ENCODE measurements at regions not wholly inside any gene's neighbourhood (a gene's known extent, or its start where the extent isn't known, plus 50 kb on each side); places are given as distances from the start of the nearest gene placed in this dataset.

DNA sequence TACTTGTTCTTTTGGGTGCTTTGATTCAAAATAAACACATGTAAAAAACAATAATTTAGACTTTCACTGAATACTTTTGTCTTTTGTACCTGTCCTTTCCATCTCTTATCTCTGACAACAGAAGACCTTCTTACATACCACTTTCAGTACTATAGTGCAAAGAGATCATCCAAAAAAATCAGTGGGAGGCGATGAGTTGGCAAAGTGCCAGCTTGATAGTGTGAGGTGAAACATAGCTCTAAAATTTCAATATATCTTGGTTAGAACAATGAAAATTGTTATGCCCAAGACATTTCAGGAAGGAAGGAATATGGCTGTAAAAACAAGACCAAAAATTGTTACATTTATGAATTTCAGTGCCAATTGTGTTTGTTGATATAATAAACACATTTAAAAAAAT lies 390.2 kb upstream of the COBL start:
- FAIRE-seq (no peak), DNase-seq (ENCODE audit: low spot score) (no peak)

DNA sequence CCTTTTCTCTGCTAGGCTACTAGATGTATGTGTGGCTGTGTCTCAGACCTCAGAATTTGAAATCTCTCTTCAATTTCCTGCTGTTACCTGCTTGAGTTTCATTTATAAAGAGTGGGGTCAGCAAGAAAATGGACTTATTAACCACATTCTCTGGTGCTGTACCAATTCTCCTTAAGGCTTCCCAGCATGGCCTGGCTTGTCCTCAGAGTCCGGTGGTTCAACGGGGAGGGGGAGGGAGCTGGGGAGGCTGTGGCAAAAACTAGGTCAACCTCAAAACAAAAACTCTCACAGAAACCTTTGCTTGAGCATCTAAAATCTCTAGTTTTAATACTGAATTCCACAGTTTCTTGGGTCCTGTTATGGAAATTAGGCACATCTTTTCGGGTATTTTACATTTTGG lies 389.1 kb upstream of the COBL start:
- DNase-seq (ENCODE audit: low spot score), result no peak
- FAIRE-seq, result no peak

DNA sequence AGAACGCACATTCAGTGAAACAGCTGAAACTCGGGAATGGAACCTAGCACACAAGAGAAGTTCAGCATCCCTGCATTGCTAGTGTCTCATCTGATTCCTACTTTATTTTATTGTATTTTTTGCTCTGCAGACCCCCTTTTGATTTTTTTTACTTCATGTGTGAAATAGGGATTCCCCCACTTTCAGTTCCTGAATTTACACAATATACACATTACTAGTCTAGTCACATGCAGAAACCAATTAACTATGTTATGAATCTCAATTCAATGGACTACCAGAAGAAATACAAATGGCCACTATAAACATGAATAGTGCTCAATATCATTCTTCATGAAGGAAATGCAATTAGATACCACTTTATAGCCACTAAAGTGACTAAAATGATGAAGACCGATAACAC lies 386.1 kb upstream of the COBL start:
- no peak for DNase-seq (ENCODE audit: low spot score)
- FAIRE-seq, result peak; percentile 20

DNA sequence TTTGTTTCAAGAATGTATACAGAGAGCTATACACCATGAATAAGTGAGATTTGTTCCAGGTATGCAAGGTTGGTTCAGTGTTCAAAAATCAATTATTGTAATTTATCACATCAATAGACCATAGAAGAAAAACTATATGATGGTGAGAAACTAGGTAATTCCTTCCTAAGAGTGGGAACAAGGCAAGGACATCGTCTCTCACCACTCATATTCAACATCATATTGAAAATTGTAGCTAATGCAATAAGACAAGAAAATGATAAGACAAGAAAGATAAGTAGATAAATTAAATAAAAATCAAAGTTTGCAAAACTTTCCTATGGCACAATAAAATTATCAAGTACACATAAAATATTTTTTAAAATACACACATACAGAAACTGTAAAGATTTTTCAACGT lies 385.3 kb upstream of the COBL start:
- DNase-seq (ENCODE audit: low spot score) (no peak), FAIRE-seq (no peak)

DNA sequence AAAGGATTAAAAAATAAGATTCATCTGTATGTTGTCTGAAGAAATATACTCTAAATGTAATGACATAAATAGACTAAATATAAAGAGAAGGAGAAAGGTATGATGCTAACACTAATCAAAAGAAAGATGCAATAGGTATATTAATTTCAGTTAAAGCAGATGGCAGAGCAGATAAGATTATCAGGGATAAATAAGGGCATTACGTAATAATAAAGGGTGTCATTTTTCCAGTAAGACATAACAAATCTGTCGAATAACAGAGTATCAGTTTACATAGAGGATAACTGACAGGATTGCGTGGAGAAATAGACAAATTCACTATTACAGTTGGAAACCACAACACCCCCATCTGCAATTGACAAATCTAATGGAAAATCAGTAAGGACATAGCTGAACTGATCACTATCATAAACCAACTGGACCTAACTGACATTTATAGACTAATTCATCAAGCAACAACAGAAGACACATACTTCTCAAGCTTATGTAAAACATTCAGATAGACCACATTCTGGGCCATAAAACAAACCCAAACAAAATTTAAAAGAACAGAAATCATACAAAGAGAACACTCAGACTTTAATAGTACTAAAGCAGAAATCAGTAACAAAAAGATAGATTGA lies 384.1 kb upstream of the COBL start:
- no peak for DNase-seq (ENCODE audit: low spot score)
- FAIRE-seq, result peak; percentile 86

DNA sequence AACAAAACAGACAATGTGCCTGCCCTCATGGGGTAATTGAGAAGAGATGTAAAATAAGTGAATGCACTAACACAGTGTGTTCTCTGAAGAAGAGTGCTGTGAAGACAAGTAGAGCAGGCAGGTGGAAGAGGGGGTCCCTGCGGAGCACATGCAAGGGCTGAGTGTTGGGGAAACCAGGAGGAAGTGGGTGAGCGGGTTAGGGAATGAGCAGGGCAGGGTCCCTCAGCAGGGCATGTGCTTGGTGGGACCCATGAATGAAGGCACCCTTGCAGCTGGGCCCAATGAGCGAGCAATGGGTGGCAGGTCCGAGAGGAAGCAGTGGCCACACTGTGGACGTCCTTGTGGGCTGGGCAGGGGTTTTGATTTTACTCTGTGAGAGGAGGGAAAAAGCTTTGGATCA lies 376.6 kb upstream of the COBL start:
- no peak for FAIRE-seq

DNA sequence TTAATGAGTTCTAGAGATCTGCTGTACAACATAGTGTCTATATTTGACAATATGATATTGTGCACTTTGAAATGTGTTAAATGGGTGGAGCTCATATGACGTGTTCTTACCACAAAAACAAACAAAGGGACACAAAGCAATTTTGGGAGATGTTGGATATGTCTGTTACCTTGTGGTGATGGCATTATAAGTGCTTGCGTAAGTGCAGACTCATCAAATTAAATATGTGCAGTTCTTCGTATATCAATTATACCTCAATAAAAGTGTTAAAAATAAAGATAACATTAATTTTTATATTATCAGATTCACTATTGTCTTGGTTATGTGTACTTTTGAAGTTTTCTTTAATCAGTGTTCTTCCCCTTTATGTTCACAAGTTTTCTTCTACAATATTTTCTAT lies 372.9 kb upstream of the COBL start:
- no peak for FAIRE-seq

More for the DNA sequence above, 376.6 kb upstream of the COBL start:
- no peak for DNase-seq (ENCODE audit: low spot score)

DNA sequence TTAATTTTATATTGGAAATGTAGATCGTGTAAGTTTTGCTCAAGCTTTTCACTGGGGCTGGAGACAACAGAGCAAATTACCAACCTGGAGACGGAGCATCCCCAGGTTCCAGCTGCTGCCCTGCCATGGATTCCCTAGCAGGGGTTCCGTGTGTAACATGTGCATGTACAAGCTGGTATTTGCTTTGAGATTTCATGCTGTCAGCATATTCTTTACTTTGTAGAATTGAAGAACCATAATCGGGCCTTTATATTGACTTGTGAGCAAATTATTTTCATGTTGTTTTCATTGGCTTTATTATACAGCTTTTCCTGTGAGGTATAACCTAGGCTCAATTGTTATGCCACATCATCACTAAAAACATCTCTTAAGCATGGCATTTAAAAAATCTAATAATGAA lies 369.2 kb upstream of the COBL start:
- DNase-seq (ENCODE audit: low spot score) (no peak), FAIRE-seq (no peak)

More for the DNA sequence above, 372.9 kb upstream of the COBL start:
- no peak for DNase-seq (ENCODE audit: low spot score)

DNA sequence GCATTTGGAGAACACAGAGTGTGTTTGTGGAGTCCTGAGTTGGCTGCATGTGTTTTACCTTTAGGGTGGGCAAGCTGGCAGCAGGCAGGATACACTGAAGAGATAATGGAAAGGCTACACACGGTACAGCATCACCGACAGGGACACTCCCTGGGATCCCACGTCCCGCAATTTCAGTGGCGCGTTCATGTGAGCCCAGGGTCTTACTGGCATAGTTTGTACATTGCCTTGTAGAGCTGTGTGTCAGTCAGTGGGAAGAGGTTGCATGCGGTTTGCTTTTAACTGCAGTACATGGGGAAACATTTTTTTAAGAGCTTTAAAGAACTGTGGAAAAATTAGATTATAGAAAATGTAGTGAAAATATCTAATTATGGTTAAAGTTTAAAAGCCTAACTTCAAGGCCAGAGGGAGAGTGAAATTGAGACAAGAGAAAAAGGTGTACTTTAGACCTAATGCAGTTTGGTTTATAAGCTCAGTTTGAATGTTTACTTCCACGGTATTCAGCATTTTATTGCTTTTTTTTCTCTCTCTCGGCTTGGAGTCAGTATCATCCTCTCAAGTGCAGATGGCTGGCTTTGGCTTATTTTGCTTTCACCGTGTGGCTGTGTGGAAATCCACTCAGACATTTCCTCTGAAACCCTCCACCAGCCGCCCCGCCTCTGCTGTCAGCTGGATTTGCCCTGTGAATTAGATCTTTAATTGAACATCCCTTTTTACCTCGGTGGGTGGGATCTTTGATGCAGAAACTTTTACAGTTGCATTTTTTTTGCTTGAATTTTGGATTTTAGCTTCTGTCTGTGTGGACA lies 364.2 kb upstream of the COBL start:
- DNase-seq (ENCODE audit: low spot score), result no peak
- FAIRE-seq, result peak; percentile 74

DNA sequence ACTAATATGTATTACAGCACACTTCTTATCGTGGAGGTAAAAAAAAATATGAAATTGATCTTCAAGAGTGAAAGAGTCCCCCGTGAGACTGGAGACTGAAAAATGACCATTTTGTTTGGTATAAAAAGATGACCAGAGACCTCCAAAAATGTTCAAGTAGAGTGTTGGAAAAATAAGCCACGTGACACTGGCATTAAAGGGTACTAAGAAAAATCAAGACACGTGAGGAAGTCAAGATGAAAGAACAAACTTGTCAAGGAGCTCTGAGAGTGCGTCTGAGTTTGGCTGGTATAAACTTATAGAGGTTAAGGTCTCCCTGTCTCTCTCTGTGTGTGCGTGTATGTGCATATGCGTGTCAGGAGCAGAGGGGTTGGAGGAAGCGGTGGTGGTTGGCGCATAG lies 362.7 kb upstream of the COBL start:
- no peak for FAIRE-seq
- no peak for DNase-seq (ENCODE audit: low spot score)

DNA sequence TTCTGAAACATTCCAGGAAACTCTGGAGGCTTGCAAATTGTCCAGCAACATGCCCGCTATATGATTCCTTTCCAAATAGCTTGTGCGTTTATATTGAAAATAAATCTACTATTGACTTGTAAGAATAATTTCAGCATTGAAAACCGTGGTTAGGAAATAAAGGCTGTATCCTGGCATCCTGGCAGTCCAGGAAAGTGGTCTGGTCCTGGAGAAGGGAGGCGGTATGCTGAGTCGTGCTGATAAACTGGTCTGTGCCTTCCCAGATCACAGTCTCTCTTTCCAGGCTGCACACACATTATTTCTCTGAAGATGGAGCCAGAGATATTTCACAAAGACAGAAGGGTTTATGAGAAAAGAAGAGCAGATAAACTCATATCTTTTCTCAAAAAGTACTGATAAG lies 350.1 kb upstream of the COBL start:
- DNase-seq (ENCODE audit: low spot score), result no peak
- no peak for FAIRE-seq

DNA sequence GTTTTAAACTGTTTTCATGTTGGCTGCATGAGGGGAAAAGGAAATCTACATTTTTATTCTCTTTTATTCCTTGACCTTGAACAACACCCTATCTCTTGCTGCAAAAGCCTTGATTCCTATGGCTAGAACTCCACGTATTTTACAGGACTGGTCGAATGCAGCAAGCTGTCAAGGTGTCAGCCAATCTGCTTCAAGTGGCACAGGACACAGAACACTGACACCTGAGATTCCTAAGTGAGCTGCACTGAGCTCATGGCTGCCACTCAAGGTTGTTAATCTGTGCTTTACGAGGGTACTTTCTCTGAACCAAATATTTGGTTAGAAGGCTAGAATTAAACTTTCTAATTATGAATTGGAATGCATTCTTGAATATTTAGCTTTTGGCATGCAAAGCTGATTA lies 349.7 kb upstream of the COBL start:
- FAIRE-seq (no peak), DNase-seq (ENCODE audit: low spot score) (no peak)

DNA sequence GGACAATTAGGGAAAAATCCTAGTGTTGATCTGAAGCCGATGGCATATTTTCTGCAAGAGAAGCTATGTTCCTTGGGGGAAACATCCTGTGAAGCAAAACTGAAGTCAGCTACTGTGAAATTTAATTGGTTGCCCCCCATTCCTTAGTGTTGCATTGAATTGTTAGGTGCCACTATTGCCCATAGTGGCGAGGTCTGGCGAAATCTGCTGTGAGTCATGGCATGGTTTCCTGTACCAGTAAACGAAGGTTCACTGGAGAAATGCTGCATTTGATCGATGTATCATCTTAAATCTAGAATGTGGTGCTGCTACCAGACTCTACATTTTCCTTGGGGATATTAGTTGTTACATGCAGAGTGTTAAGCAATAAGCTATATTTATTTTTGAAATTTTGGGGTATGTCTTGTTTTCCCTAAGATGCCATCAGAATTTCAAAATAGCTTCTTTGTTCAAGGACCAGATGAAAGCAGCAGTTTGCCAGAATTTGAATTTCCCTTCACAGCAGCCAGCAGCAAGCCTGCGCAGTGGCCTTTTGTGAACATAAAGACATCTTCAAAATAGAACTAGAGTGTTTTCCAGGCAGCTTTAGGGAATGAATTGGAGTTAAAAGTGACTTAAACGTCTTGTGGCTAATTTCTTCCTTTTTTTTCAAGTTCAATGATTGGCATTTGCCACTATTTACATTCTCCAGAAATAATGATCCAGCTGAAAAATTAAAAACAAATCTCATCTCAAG lies 348.6 kb upstream of the COBL start:
- no peak for FAIRE-seq
- DNase-seq (ENCODE audit: low spot score), result no peak

DNA sequence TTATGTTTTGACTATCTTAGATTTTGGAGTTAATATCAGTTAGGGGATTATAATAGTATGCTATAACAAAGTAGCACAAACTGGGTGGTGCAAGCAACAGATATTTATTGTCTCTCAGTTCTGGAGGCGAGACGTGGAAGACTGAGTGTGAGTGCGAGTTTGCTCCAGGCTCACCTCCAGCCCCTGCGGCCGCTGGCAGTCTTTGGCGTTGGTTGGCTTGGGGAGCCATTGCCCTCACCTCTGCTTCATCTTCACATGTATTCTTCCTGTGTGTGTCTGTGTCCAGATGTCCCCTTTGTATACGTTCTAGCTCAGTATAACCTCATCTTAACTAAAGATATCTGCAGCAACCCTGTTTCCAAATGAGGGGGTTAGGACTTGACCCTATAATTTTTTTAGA lies 343.9 kb upstream of the COBL start:
- no peak for DNase-seq (ENCODE audit: low spot score)
- no peak for FAIRE-seq

DNA sequence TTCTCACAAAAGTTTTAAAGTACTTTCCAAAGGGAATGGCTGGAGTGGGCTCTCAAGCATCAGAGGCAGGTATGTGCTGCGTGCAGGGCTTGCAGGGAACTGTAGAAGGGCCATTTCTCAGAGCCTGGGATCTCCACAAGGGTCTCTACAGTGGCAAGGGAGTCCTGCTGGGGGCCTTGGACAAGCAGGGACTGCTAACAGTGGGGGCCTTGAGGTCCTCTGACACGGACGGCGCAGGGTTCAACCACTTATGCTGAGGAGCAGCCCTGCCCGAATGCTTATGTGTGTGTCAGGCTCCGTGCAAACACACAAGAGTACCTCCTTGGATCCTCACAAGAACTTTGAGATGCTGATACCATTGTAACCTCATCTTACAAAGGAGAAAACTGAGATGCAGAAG lies 342.1 kb upstream of the COBL start:
- FAIRE-seq, result no peak

DNA sequence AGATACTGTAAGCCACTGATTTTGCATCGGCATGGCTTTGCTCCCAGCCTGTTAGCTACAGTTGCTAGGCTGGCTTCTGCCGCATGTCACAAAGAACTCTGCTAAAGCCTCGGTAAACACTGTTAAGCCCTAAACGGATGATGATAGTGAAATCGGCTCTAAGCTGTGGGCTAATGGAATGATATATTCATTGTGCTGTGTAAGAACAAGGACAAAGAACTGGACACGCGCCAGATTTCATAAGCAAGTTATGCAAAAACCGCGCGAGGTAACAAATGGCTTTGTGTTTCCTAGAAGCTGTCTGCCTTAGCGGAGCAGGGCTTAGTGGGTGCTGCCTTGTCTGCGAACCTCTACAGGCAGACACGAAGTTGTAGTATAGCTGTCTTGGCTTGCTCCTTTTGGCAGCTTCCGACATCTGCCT lies 331.3 kb upstream of the COBL start:
- FAIRE-seq, result peak; percentile 71
- DNase-seq (ENCODE audit: low spot score), result peak; percentile 74

More for the DNA sequence above, 342.1 kb upstream of the COBL start:
- DNase-seq (ENCODE audit: low spot score), result no peak

DNA sequence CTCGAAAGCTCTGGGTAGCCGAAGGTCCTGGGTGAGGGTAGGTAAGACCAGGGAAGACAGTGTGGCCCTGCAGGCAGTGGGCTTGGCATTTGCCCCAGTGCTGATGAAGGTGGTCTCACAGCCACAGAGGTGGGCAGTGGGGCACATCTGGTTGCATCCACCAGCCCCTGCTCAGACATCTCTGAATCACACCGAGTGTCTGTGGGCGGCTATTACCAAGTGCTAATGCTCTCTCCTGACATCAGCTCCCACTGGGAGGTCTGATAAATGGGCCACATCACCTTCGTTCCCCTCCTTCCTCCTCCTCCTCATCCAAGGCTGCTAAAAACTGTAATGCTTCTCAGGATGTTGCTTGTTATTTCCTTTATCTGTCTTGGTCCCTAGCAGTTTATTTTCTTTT lies 330.9 kb upstream of the COBL start:
- peak; percentile 59 for FAIRE-seq
- peak; percentile 55 for DNase-seq (ENCODE audit: low spot score)

DNA sequence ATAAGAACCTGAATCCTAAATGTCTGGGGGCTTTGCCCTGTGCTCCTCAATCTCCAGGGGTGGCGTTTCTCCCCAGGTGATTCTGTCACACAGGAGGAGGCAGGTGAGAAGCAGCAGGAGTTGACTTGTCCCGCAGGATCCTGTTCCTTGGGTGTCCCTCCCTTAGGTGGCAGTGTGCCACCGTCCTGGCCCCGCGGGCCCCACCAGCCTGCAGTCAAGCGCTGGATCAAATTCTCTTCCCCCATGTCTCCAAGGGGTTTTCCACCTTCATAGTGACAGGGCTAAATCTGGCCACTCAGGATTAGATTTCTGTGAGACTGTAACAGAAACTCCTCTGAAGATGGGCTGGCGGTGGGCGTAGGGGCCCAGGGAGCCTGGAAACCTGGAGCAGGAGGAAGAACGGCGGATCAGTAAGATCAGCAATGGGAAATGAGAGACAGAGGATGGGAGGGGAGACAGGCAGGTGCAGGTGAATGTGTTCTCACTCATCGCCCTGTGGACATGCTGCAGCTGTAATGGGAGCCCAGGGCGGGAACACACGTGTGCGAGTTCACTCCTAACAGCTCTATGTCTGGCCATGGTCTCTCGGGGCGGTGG lies 329.2 kb upstream of the COBL start:
- DNase-seq (ENCODE audit: low spot score) (no peak), FAIRE-seq (peak; percentile 66)

DNA sequence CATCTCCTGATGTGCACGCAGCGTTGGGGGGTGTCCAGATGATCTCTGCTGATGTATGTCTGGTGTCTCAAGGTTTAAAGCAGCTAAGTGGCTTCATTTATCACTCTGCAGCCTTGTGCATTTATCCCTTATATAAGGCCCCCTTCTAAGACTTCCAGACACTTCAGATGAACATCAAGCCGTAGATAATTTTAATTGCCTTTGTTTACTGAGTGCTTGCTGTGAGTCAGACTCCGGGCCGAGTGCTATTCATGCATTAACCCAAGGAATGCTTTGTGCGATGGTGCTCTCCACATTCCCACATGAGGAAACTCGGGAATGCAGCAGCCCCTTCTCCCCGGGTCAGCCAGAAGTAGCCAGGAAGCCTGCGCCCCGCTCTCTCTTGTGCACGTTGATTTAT lies 328.6 kb upstream of the COBL start:
- peak; percentile 71 for DNase-seq (ENCODE audit: low spot score)
- FAIRE-seq, result peak; percentile 87

DNA sequence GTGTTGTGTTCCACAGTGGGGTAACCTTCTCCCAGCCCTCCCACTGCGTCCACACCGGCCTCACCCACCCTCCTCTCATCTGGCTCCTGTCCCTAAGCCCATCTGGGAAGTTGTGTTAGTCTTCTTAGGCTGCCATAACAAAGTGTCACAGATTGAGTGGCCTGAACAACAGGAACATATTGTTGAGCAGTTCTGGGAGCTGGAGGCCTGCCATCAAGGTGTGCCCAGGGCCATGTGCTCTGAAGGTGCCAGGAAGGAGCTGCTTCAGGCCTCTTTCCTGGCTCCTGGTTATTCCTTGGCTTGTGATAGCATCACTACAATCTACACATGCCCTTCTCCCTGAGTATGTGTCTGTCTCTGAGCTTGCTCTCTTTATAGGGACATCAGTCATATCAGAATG lies 327.6 kb upstream of the COBL start:
- no peak for DNase-seq (ENCODE audit: low spot score)
- FAIRE-seq, result peak; percentile 59

DNA sequence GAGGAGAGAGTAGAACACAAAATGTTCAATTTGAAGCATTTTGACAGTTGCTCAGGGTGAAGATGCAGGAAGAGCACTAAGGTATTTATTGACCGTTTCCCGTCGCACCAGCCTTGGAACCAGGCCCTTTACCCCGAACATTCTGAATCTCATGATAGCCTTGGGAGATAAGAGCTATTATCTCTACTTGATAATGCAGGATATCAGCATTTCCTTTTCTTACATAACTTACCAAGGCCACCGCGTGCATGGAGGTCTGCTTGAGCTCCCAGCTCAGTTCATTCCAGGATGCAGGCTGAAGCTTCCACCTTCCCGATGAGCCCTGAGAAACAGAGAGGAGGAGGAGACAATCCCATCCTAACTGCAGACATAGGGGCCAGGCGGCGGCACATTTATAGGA lies 324.2 kb upstream of the COBL start:
- FAIRE-seq, result no peak
- no peak for DNase-seq (ENCODE audit: low spot score)

All from urothelium cell line (cell line).